SK-N-SH (cell line): ENCODE measurements at regions not wholly inside any gene's neighbourhood (a gene's known extent, or its start where the extent isn't known, plus 50 kb on each side); places are given as distances from the start of the nearest gene placed in this dataset.

Experiments used
- CTCF ChIA-PET: fragments of 300-600, 350-600 bp; formaldehyde crosslinking; extraction: SDS; loops from one replicate; lab custom pipeline; 2021; lab: Yijun Ruan, JAX
- POLR2A ChIA-PET: fragments of 350-600 bp; sonication (Branson Sonifier 250); formaldehyde crosslinking; extraction: SDS; loops from one replicate; lab custom pipeline; 2020; ENCODE audit warnings: antibody characterized with exemption, inconsistent platforms; lab: Yijun Ruan, JAX
- DNase-seq: peaks from one replicate; pipeline ENCODE4 v3.0.0; 2012
- H2AFZ ChIP-seq: fragments of 200-600 bp; sonication (generic); 2 replicates; pipeline ENCODE4 v1.8.1; 2016; ENCODE audit warnings: antibody characterized with exemption, mild to moderate bottlenecking, low read depth
- H3F3A ChIP-seq: fragments of 200-600 bp; sonication (generic); replicated peaks from 2 replicates; pipeline ENCODE3; 2016; ENCODE audit warnings: antibody characterized with exemption, mild to moderate bottlenecking; ENCODE audit not compliant: insufficient read depth
- H3K27ac ChIP-seq, 2 experiments: fragments of 200-500 bp in 1 of 2; fragments of 200-600 bp in 1 of 2; sonication (Bioruptor generic) in 1 of 2; sonication (generic), shearing (Covaris generic) in 1 of 2; 2 replicates each; pipeline versions ENCODE4 v1.5.1 to v1.6.1; 2014 to 2016; ENCODE audit warnings: low read depth in 2 of 2, inconsistent platforms in 1 of 2, low read length in 1 of 2, mild to moderate bottlenecking in 1 of 2, mixed read lengths in 1 of 2
- H3K27me3 ChIP-seq: fragments of 200-600 bp; sonication (generic), shearing (Covaris generic); 2 replicates; pipeline ENCODE4 v1.6.1; 2016; ENCODE audit warnings: mixed run types; ENCODE audit not compliant: insufficient read depth
- H3K36me3 ChIP-seq, 2 experiments: fragments of 200-500 bp in 1 of 2; fragments of 200-600 bp in 1 of 2; sonication (Bioruptor generic) in 1 of 2; sonication (generic) in 1 of 2; replicated peaks in 1 of 2; 2 replicates each; pipeline versions ENCODE3 to v1.5.1; 2014 to 2016; ENCODE audit warnings: low read length in 1 of 2, mild to moderate bottlenecking in 1 of 2; ENCODE audit not compliant: insufficient read depth in 2 of 2, control insufficient read depth in 1 of 2
- H3K4me1 ChIP-seq, 2 experiments: fragments of 200-500 bp in 1 of 2; fragments of 200-600 bp in 1 of 2; sonication (Bioruptor generic) in 1 of 2; sonication (generic), shearing (Covaris generic) in 1 of 2; 2 replicates each; pipeline versions ENCODE4 v1.5.1 to v1.6.1; 2014 to 2016; ENCODE audit warnings: low read depth in 1 of 2, low read length in 1 of 2, mixed run types in 1 of 2; ENCODE audit not compliant: insufficient read depth in 2 of 2, control insufficient read depth in 1 of 2
- H3K4me2 ChIP-seq: fragments of 200-600 bp; sonication (generic), shearing (Covaris generic); 2 replicates; pipeline ENCODE4 v1.6.1; 2017; ENCODE audit warnings: mixed run types
- H3K4me3 ChIP-seq, 2 experiments: fragments of 200-500 bp in 1 of 2; fragments of 200-600 bp in 1 of 2; sonication (Bioruptor generic) in 1 of 2; sonication (generic), shearing (Covaris generic) in 1 of 2; 2 replicates each; pipeline versions ENCODE4 v1.5.1 to v1.8.1; 2014 to 2016; ENCODE audit warnings: low read depth in 2 of 2, inconsistent platforms in 1 of 2, low read length in 1 of 2, mild to moderate bottlenecking in 1 of 2, mixed read lengths in 1 of 2, moderate library complexity in 1 of 2
- H3K79me2 ChIP-seq: fragments of 200-600 bp; sonication (generic); 2 replicates; pipeline ENCODE4 v1.8.1; 2017; ENCODE audit warnings: mild to moderate bottlenecking; ENCODE audit not compliant: insufficient read depth
- H3K9ac ChIP-seq: fragments of 200-600 bp; sonication (generic); 2 replicates; pipeline ENCODE4 v1.6.1; 2017; ENCODE audit warnings: mixed run types
- H3K9me2 ChIP-seq: fragments of 200-600 bp; sonication (generic); 2 replicates; pipeline ENCODE4 v1.6.1; 2017; ENCODE audit warnings: mixed run types
- H3K9me3 ChIP-seq: fragments of 200-600 bp; sonication (generic); 2 replicates; pipeline ENCODE4 v1.6.1; 2017; ENCODE audit warnings: mixed run types, mild to moderate bottlenecking, moderate library complexity
- H4K20me1 ChIP-seq: fragments of 200-600 bp; sonication (generic); 2 replicates; pipeline ENCODE4 v1.6.1; 2017; ENCODE audit warnings: mild to moderate bottlenecking, mixed run types; ENCODE audit not compliant: insufficient read depth
- CTCF ChIP-seq: fragments of 200-600 bp; sonication (generic); IDR thresholded peaks from 2 replicates; pipeline ENCODE4 v1.6.1; 2017; ENCODE audit warnings: antibody characterized with exemption, mild to moderate bottlenecking, moderate library complexity
- EP300 ChIP-seq, 2 experiments: IDR thresholded peaks; 2 replicates each; pipeline versions ENCODE4 v1.4.0 to v1.6.1; 2012; ENCODE audit warnings: borderline replicate concordance in 1 of 2, low read depth in 1 of 2, low read length in 1 of 2
- FOSL2 ChIP-seq: IDR thresholded peaks from 2 replicates; pipeline ENCODE4 v1.4.0; 2012; ENCODE audit warnings: low read depth, mild to moderate bottlenecking, moderate library complexity, borderline replicate concordance
- FOXJ3 ChIP-seq: sonication (generic); formaldehyde crosslinking; IDR thresholded peaks from 2 replicates; pipeline ENCODE4 v1.5.1; 2020; ENCODE audit warnings: mild to moderate bottlenecking, missing genetic modification reagents
- FOXM1 ChIP-seq: IDR thresholded peaks from 2 replicates; pipeline ENCODE4 v1.4.0; 2012; ENCODE audit warnings: low read depth, mild to moderate bottlenecking
- GATA2 ChIP-seq: sonication (generic); formaldehyde crosslinking; IDR thresholded peaks from 2 replicates; pipeline ENCODE4 v1.5.0; 2020; ENCODE audit warnings: mild to moderate bottlenecking, missing genetic modification reagents
- IRF3 ChIP-seq: fragments of 150-350 bp; IDR thresholded peaks from 2 replicates; pipeline ENCODE4 v1.6.1; 2016; ENCODE audit warnings: mild to moderate bottlenecking, low read depth, low read length
- JUND ChIP-seq: IDR thresholded peaks from 2 replicates; pipeline ENCODE4 v1.4.0; 2012
- NRF1 ChIP-seq: IDR thresholded peaks from 2 replicates; pipeline ENCODE4 v1.6.1; 2012; ENCODE audit warnings: low read depth, mild to moderate bottlenecking, low read length
- RCOR1 ChIP-seq: fragments of 150-350 bp; IDR thresholded peaks from 2 replicates; pipeline ENCODE4 v1.6.1; 2017; ENCODE audit warnings: antibody characterized with exemption, low read length
- RFX5 ChIP-seq: IDR thresholded peaks from 2 replicates; pipeline ENCODE4 v1.6.1; 2012; ENCODE audit warnings: mild to moderate bottlenecking, improper control_type of control experiment, low read length
- SMC3 ChIP-seq: IDR thresholded peaks from 2 replicates; pipeline ENCODE4 v1.6.1; 2012; ENCODE audit warnings: low read depth, low read length, improper control_type of control experiment
- TAF1 ChIP-seq: IDR thresholded peaks from 2 replicates; pipeline ENCODE4 v1.6.1; 2012; ENCODE audit warnings: low read depth, mild to moderate bottlenecking, low read length, moderate library complexity, borderline replicate concordance
- TCF12 ChIP-seq: IDR thresholded peaks from 2 replicates; pipeline ENCODE4 v1.4.0; 2012
- TEAD4 ChIP-seq: IDR thresholded peaks from 2 replicates; pipeline ENCODE4 v1.4.0; 2012; ENCODE audit warnings: mild to moderate bottlenecking, borderline replicate concordance; ENCODE audit not compliant: insufficient read depth
- USF2 ChIP-seq: fragments of 150-350 bp; IDR thresholded peaks from 2 replicates; pipeline ENCODE4 v1.6.1; 2017; ENCODE audit warnings: antibody characterized with exemption, low read length, low read depth, borderline replicate concordance
- WGBS: methylation state at CpG from one replicate; pipeline ENCODE4 v1.1.6; 2017; ENCODE audit warnings: low lambda C conversion rate; 5-methylcytosine and 5-hydroxymethylcytosine counted together

- WGBS = 0% methylated on average over 1 of the region's 1 CpG
- POLR2A ChIA-PET = no interaction called here
These were observed 349.5 kb downstream of the TGFB2 start for GRCh38 chr1:218694636-218695035.

GRCh38 chr1:218695525-218695924 lies 350.4 kb downstream of the TGFB2 start:
- Histone ChIP-seq H3K27me3 (no peaks in the 10 kb centered on the region), H3K9me3 (no peaks in the 10 kb centered on the region), H3K9me2 (no peaks in the 10 kb centered on the region), H2AFZ (no peak overlapping the region), H3K4me3 (no peak overlapping the region), H3K4me2 (no peak overlapping the region), H3F3A (no peaks in the 10 kb centered on the region), H3K36me3 (no peaks in the 10 kb centered on the region), H4K20me1 (no peaks in the 10 kb centered on the region), H3K27ac (no peak overlapping the region), H3K4me1 (peaks cover 0 to 6% of the 10 kb centered on the region in 2 experiments; a peak in 2 of 4 replicates), H3K9ac (no peak overlapping the region), H3K79me2 (no peaks in the 10 kb centered on the region)
- ChIA-PET POLR2A (no interaction called here), CTCF (interaction anchor here (0.6 kb wide), 1 partner anchor 220 kb away, joined by 3 read pairs; no protein-coding TSS in a partner anchor)
- no peak for DNase-seq
- 92% methylated on average over 4 of the region's 4 CpGs for WGBS
- TF ChIP-seq JUND (no peak), FOXJ3 (CRISPR knock-in tag) (no peak), NRF1 (no peak), SMC3 (no peak), RCOR1 (no peak), EP300 (IDR thresholded peaks at IDR 0.05; ENCODE audit: borderline replicate concordance in 1 of 2, low read depth in 1 of 2, low read length in 1 of 2) (no peak), TEAD4 (no peak), IRF3 (no peak), TAF1 (no peak), RFX5 (no peak), USF2 (no peak), CTCF (no peak), FOXM1 (no peak), FOSL2 (no peak), TCF12 (no peak)

More at GRCh38 chr1:218694636-218695035, 349.5 kb downstream of the TGFB2 start:
- H2AFZ ChIP-seq = no peak overlapping the region
- no peaks in the 10 kb centered on the region for H3K9me3 ChIP-seq
- H3K4me2 ChIP-seq = no peak overlapping the region
- no peak for DNase-seq
- H3K4me3 ChIP-seq = no peak overlapping the region
- H3K9me2 ChIP-seq = no peaks in the 10 kb centered on the region
- no peaks in the 10 kb centered on the region for H3F3A ChIP-seq
- no peak overlapping the region; a peak in 1 of 4 replicates for H3K27ac ChIP-seq
- peaks cover 0 to 6% of the 10 kb centered on the region in 2 experiments; a peak in 2 of 4 replicates for H3K4me1 ChIP-seq
- H3K27me3 ChIP-seq = no peaks in the 10 kb centered on the region
- H3K9ac ChIP-seq = no peak overlapping the region
- TF ChIP-seq CTCF (no peak), GATA2 (CRISPR knock-in tag) (no peak), USF2 (no peak), FOSL2 (no peak)
- H3K36me3 ChIP-seq = no peaks in the 10 kb centered on the region
- CTCF ChIA-PET = interaction anchor here (0.6 to 1.2 kb wide), 3 partner anchors 17 to 219 kb away, joined by 3 read pairs; no protein-coding TSS in a partner anchor
- H3K79me2 ChIP-seq = no peaks in the 10 kb centered on the region
- H4K20me1 ChIP-seq = no peaks in the 10 kb centered on the region
